HepG2 (cell line): ENCODE measurements at regions not wholly inside any gene's neighbourhood (a gene's known extent, or its start where the extent isn't known, plus 50 kb on each side); places are given as distances from the start of the nearest gene placed in this dataset.

Experiments
- FOXO1 ChIP-seq: sonication (generic); formaldehyde crosslinking; IDR thresholded peaks from 2 replicates; pipeline ENCODE4 v1.4.0; 2020; ENCODE audit warnings: missing genetic modification reagents
- MED1 ChIP-seq: sonication (generic); formaldehyde crosslinking; IDR thresholded peaks from 2 replicates; pipeline ENCODE4 v1.4.0; 2020; ENCODE audit warnings: missing genetic modification reagents
- NCOA1 ChIP-seq: sonication (generic); formaldehyde crosslinking; IDR thresholded peaks from 2 replicates; pipeline ENCODE4 v1.9.0; 2021; ENCODE audit warnings: missing genetic modification reagents
- POLR2AphosphoS5 ChIP-seq: IDR thresholded peaks from 2 replicates; pipeline ENCODE4 v1.6.1; 2012; ENCODE audit warnings: low read depth, low read length
- SP2 ChIP-seq: sonication (generic); formaldehyde crosslinking; IDR thresholded peaks from 2 replicates; pipeline ENCODE4 v1.5.1; 2020; ENCODE audit warnings: mild to moderate bottlenecking, missing genetic modification reagents
- ZNF263 ChIP-seq: sonication (generic); formaldehyde crosslinking; IDR thresholded peaks from 2 replicates; pipeline ENCODE4 v1.4.0; 2020; ENCODE audit warnings: missing genetic modification reagents
- TF ChIP-seq, protein P1 (sequence below): sonication (generic); formaldehyde crosslinking; IDR thresholded peaks from 2 replicates; pipeline ENCODE4 v1.5.0; 2020; ENCODE audit warnings: mild to moderate bottlenecking, missing genetic modification reagents, moderate library complexity

DNA sequence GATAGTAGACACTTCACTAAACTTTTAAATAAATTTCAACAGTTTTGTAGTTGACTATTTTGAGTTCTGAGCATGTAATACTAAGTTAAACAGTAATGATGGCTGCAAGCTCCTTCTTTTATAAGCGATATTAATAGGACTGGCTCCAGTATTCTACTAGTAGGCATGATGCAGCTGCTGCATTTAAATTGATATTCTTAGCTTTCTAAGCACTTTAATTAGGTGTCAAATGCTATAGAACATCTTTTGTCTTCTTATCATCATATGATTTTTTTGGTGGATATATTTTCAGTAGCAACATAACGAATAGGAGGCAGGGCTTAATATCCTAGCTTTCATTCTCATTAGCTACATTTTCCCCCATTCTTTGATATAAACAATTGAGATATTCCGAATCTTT is 141.1 kb downstream of the FBXO4 start:
- TF ChIP-seq POLR2AphosphoS5 (no peak), NCOA1 (CRISPR knock-in tag) (no peak), MED1 (CRISPR knock-in tag) (no peak), ZNF263 (CRISPR knock-in tag) (no peak), SP2 (CRISPR knock-in tag) (no peak), FOXO1 (CRISPR knock-in tag) (no peak)
- TF ChIP-seq, protein P1, sequence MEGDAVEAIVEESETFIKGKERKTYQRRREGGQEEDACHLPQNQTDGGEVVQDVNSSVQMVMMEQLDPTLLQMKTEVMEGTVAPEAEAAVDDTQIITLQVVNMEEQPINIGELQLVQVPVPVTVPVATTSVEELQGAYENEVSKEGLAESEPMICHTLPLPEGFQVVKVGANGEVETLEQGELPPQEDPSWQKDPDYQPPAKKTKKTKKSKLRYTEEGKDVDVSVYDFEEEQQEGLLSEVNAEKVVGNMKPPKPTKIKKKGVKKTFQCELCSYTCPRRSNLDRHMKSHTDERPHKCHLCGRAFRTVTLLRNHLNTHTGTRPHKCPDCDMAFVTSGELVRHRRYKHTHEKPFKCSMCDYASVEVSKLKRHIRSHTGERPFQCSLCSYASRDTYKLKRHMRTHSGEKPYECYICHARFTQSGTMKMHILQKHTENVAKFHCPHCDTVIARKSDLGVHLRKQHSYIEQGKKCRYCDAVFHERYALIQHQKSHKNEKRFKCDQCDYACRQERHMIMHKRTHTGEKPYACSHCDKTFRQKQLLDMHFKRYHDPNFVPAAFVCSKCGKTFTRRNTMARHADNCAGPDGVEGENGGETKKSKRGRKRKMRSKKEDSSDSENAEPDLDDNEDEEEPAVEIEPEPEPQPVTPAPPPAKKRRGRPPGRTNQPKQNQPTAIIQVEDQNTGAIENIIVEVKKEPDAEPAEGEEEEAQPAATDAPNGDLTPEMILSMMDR = no peak
